Peyer's patch (tissue), 4 donors: ENCODE measurements at regions not wholly inside any gene's neighbourhood (a gene's known extent, or its start where the extent isn't known, plus 50 kb on each side); places are given as distances from the start of the nearest gene placed in this dataset.

ENCODE experiments used
- DNase-seq, 3 donors: peaks; one replicate each; pipeline ENCODE4 v3.0.0-alpha.2; 2017 to 2019
- H3K27ac ChIP-seq, 4 donors: fragments of 200-600 bp; sonication (generic); one replicate each; pipeline ENCODE4 v1.5.1; 2016 to 2019
- H3K27me3 ChIP-seq, 2 donors: fragments of 200-600 bp; sonication (generic); one replicate each; pipeline ENCODE4 v1.5.1; 2019
- H3K36me3 ChIP-seq, 3 donors: fragments of 200-600 bp; sonication (generic); one replicate each; pipeline ENCODE4 v1.5.1; 2016 to 2019
- H3K4me1 ChIP-seq, 4 donors: fragments of 200-600 bp; sonication (generic); one replicate each; pipeline ENCODE4 v1.5.1; 2016 to 2019
- H3K4me3 ChIP-seq, 4 donors: fragments of 200-600 bp; sonication (generic); 1 replicate in 3 of 4; 2 replicates in 1 of 4; pipeline ENCODE4 v1.5.1; 2016 to 2019; ENCODE audit warnings: mild to moderate bottlenecking in 1 of 4
- H3K9me3 ChIP-seq, 4 donors: fragments of 200-600 bp; sonication (generic); one replicate each; pipeline ENCODE4 v1.5.1; 2016 to 2019; ENCODE audit warnings: mild to moderate bottlenecking in 1 of 4
- POLR2A ChIP-seq, 2 donors: fragments of 450-650 bp; IDR thresholded peaks; one replicate each; pipeline ENCODE4 v1.5.1; 2017; ENCODE audit warnings: antibody characterized with exemption in 2 of 2, mild to moderate bottlenecking in 2 of 2, moderate library complexity in 2 of 2
- TF ChIP-seq, protein P1 (sequence below), 6 experiments: fragments of 450-650 bp in 4 of 6; fragments of 200-600 bp in 2 of 6; sonication (generic) in 1 of 6; IDR thresholded peaks; one replicate each; pipeline ENCODE4 v1.5.1; 2017 to 2019; ENCODE audit warnings: antibody characterized with exemption in 6 of 6, mild to moderate bottlenecking in 3 of 6, moderate library complexity in 1 of 6

DNA sequence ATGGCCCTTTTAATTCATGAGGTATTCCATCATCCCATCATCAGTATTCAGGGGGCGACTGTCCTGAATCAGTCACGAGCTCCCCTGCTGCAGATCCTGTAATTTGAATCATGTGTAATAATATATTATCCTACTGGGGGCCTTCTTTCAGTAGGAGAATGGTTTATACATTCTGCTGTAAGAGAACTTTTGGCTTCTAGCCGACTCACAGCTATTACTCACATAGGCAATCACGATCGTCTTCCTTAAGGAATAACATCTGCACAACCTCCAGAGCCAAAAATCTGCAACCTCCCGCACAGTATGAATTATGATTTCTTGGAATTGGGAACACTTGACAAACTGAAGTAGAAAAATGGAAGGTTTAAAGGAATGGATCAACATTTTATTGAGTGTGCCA, 343.0 kb downstream of the USP25 start:
- no peaks in the 10 kb centered on the region for H3K27me3 ChIP-seq
- H3K36me3 ChIP-seq: no peaks in the 10 kb centered on the region
- H3K4me1 ChIP-seq: no peaks in the 10 kb centered on the region
- no peak overlapping the region for H3K27ac ChIP-seq
- no peak overlapping the region for H3K4me3 ChIP-seq
- TF ChIP-seq POLR2A (IDR thresholded peaks at IDR 0.05): no peak
- TF ChIP-seq, protein P1, sequence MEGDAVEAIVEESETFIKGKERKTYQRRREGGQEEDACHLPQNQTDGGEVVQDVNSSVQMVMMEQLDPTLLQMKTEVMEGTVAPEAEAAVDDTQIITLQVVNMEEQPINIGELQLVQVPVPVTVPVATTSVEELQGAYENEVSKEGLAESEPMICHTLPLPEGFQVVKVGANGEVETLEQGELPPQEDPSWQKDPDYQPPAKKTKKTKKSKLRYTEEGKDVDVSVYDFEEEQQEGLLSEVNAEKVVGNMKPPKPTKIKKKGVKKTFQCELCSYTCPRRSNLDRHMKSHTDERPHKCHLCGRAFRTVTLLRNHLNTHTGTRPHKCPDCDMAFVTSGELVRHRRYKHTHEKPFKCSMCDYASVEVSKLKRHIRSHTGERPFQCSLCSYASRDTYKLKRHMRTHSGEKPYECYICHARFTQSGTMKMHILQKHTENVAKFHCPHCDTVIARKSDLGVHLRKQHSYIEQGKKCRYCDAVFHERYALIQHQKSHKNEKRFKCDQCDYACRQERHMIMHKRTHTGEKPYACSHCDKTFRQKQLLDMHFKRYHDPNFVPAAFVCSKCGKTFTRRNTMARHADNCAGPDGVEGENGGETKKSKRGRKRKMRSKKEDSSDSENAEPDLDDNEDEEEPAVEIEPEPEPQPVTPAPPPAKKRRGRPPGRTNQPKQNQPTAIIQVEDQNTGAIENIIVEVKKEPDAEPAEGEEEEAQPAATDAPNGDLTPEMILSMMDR (IDR thresholded peaks at IDR 0.05): no peak
- DNase-seq: no peak
- H3K9me3 ChIP-seq: no peaks in the 10 kb centered on the region

- no peaks in the 10 kb centered on the region for H3K27me3 ChIP-seq
- no peak overlapping the region for H3K27ac ChIP-seq
- H3K4me1 ChIP-seq: no peaks in the 10 kb centered on the region
- no peaks in the 10 kb centered on the region for H3K9me3 ChIP-seq
- no peak for DNase-seq
- H3K4me3 ChIP-seq: no peak overlapping the region
- TF ChIP-seq POLR2A (IDR thresholded peaks at IDR 0.05): no peak
- TF ChIP-seq, protein P1 (IDR thresholded peaks at IDR 0.05): no peak
- H3K36me3 ChIP-seq: no peaks in the 10 kb centered on the region
Observed at GRCh38 chr21:16073586-16073985, 343.8 kb downstream of the USP25 start.

- Histone ChIP-seq H3K9me3 (no peaks in the 10 kb centered on the region), H3K27me3 (no peaks in the 10 kb centered on the region), H3K4me1 (no peaks in the 10 kb centered on the region), H3K27ac (no peak overlapping the region), H3K4me3 (no peak overlapping the region), H3K36me3 (no peaks in the 10 kb centered on the region)
- no peak for DNase-seq
- TF ChIP-seq POLR2A (IDR thresholded peaks at IDR 0.05): no peak
- TF ChIP-seq, protein P1 (IDR thresholded peaks at IDR 0.05): no peak
Observed at GRCh38 chr21:16074950-16075489, 345.2 kb downstream of the USP25 start.

- Histone ChIP-seq H3K4me3 (no peak overlapping the region), H3K9me3 (no peaks in the 10 kb centered on the region), H3K27me3 (no peaks in the 10 kb centered on the region), H3K4me1 (no peaks in the 10 kb centered on the region), H3K36me3 (no peaks in the 10 kb centered on the region), H3K27ac (no peak overlapping the region)
- DNase-seq: no peak
- TF ChIP-seq POLR2A (IDR thresholded peaks at IDR 0.05): no peak
- TF ChIP-seq, protein P1 (IDR thresholded peaks at IDR 0.05): no peak
Observed at GRCh38 chr21:16075649-16076282, 346.0 kb downstream of the USP25 start.

- no peaks in the 10 kb centered on the region for H3K36me3 ChIP-seq
- H3K4me1 ChIP-seq: no peaks in the 10 kb centered on the region
- no peaks in the 10 kb centered on the region for H3K27me3 ChIP-seq
- H3K4me3 ChIP-seq: no peak overlapping the region
- no peak overlapping the region for H3K27ac ChIP-seq
- no peak for DNase-seq
- TF ChIP-seq, protein P1 (IDR thresholded peaks at IDR 0.05): no peak
- TF ChIP-seq POLR2A (IDR thresholded peaks at IDR 0.05): no peak
- H3K9me3 ChIP-seq: no peaks in the 10 kb centered on the region
Observed at GRCh38 chr21:16076465-16076864, 346.7 kb downstream of the USP25 start.
